ENCODE measurements at regions not wholly inside any gene's neighbourhood (a gene's known extent, or its start where the extent isn't known, plus 50 kb on each side); places are given as distances from the start of the nearest gene placed in this dataset.

DNA sequence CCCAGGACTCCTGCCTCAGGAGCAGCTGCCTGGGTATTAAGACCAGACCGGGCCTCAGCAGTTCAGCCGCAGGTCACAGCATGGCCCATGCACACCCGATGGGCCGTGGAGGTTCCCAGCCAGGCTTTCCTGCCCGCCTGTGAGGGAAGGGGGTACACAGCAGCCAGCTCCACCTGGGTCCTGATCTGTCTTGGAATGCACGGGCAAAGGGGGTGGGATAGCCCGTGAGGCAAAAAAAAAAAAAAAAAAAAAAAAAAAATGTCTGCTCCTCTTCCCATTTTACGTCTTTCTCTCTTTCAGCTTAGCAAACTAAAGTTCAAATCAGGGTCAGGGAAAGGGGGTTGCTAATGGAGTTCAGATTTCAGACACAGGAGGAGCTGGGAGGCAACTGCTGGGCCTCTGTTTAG is 385.2 kb downstream of the TNS1 start:
- Mint-ChIP-seq H3K4me3 (no peak overlapping the region), H3K36me3 (ENCODE audit: low read depth) (no peaks in the 10 kb centered on the region), H3K27me3 (ENCODE audit: insufficient read depth, low read depth, poor library complexity) (peaks cover 6% of the 10 kb centered on the region), H3K4me1 (peaks cover 15% of the 10 kb centered on the region), H3K9me3 (no peaks in the 10 kb centered on the region), H3K27ac (no peak overlapping the region)
- no peak overlapping the region for H3K4me2 ChIP-seq
- 0 out of 2 replicates have a peak, but pooled peaks cover 8% of the 10 kb centered on the region for H3K9me2 ChIP-seq (ENCODE audit: insufficient read depth)
- TF ChIP-seq, protein P1, sequence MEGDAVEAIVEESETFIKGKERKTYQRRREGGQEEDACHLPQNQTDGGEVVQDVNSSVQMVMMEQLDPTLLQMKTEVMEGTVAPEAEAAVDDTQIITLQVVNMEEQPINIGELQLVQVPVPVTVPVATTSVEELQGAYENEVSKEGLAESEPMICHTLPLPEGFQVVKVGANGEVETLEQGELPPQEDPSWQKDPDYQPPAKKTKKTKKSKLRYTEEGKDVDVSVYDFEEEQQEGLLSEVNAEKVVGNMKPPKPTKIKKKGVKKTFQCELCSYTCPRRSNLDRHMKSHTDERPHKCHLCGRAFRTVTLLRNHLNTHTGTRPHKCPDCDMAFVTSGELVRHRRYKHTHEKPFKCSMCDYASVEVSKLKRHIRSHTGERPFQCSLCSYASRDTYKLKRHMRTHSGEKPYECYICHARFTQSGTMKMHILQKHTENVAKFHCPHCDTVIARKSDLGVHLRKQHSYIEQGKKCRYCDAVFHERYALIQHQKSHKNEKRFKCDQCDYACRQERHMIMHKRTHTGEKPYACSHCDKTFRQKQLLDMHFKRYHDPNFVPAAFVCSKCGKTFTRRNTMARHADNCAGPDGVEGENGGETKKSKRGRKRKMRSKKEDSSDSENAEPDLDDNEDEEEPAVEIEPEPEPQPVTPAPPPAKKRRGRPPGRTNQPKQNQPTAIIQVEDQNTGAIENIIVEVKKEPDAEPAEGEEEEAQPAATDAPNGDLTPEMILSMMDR (conservative IDR thresholded peaks at IDR 0.05; ENCODE audit: low read depth in 2 of 2), result no peak
- no peak for TF ChIP-seq REST (IDR thresholded peaks at IDR 0.05; ENCODE audit: unreplicated experiment)
- no peak for TF ChIP-seq STAT1 (IDR thresholded peaks at IDR 0.05; ENCODE audit: unreplicated experiment)
- no peak for TF ChIP-seq CREB1 (CRISPR knock-in tag; IDR thresholded peaks at IDR 0.05; ENCODE audit: low read depth)
- no peak for TF ChIP-seq NANOG (IDR thresholded peaks at IDR 0.05; ENCODE audit: borderline replicate concordance)
- TF ChIP-seq EZH2 (IDR thresholded peaks at IDR 0.05; ENCODE audit: low read depth, unreplicated experiment), result no peak
- no peak for TF ChIP-seq ETS1 (IDR thresholded peaks at IDR 0.05)
- TF ChIP-seq POLR2AphosphoS5 (IDR thresholded peaks at IDR 0.05; ENCODE audit: low read depth), result no peak
- TF ChIP-seq JUNB (IDR thresholded peaks at IDR 0.05; ENCODE audit: unreplicated experiment), result no peak
- no peak for TF ChIP-seq EZH2phosphoT487 (IDR thresholded peaks at IDR 0.05; ENCODE audit: unreplicated experiment)
- TF ChIP-seq ZNF462 (CRISPR knock-in tag; IDR thresholded peaks at IDR 0.05), result no peak
- TF ChIP-seq ZNF114 (CRISPR knock-in tag; IDR thresholded peaks at IDR 0.05), result no peak
- no peaks in the 10 kb centered on the region for H4K20me1 ChIP-seq (replicated peaks; ENCODE audit: insufficient read depth)
- H3K4me3 ChIP-seq, result no peak overlapping the region
- peak; percentile 57 for ATAC-seq
- H2AFZ ChIP-seq, result no peak overlapping the region
- DNase-seq (ENCODE audit: low spot score), result peak; percentile 19
- H3K4me1 ChIP-seq (ENCODE audit: insufficient read depth), result peaks cover 8% of the 10 kb centered on the region
- H3F3A ChIP-seq (replicated peaks; ENCODE audit: low read depth), result no peaks in the 10 kb centered on the region
- no peaks in the 10 kb centered on the region for H3K79me2 ChIP-seq (replicated peaks; ENCODE audit: insufficient read depth)
- no peak overlapping the region for H3K27ac ChIP-seq (ENCODE audit: low read depth)
- H3K36me3 ChIP-seq (ENCODE audit: insufficient read depth), result no peaks in the 10 kb centered on the region
- no peaks in the 10 kb centered on the region for H3K27me3 ChIP-seq (ENCODE audit: insufficient read depth)
